HCT116 (cell line): ENCODE measurements at regions not wholly inside any gene's neighbourhood (a gene's known extent, or its start where the extent isn't known, plus 50 kb on each side); places are given as distances from the start of the nearest gene placed in this dataset.

Experiments used
- CEBPB ChIP-seq: IDR thresholded peaks from 2 replicates; pipeline ENCODE4 v1.6.1; 2012; ENCODE audit warnings: low read depth
- EZH2 ChIP-seq: fragments of 200-600 bp; sonication (generic); IDR thresholded peaks from 2 replicates; pipeline ENCODE4 v1.6.1; 2017; ENCODE audit warnings: antibody characterized with exemption, mixed run types
- FOSL1 ChIP-seq: IDR thresholded peaks from 2 replicates; pipeline ENCODE4 v1.6.1; 2012; ENCODE audit warnings: low read depth
- JUND ChIP-seq: IDR thresholded peaks from 2 replicates; pipeline ENCODE4 v1.6.1; 2012
- POLR2A ChIP-seq: IDR thresholded peaks from 2 replicates; pipeline ENCODE4 v1.7.0; 2011; ENCODE audit warnings: borderline replicate concordance; ENCODE audit not compliant: insufficient read depth, insufficient read length; ENCODE audit errors: extremely low read depth
- RAD21 ChIP-seq: IDR thresholded peaks from 2 replicates; pipeline ENCODE4 v1.6.1; 2012; ENCODE audit warnings: low read depth, mild to moderate bottlenecking
- ZFX ChIP-seq: fragments of 450-650 bp; IDR thresholded peaks from 2 replicates; pipeline ENCODE4 v1.6.1; 2017
- TF ChIP-seq, protein P1 (sequence below): IDR thresholded peaks from 2 replicates; pipeline ENCODE4 v1.6.1; 2011; ENCODE audit warnings: mild to moderate bottlenecking, low read length, moderate library complexity; ENCODE audit not compliant: insufficient replicate concordance; ENCODE audit errors: extremely low read depth
- TF ChIP-seq, protein P2 (sequence below), 3 experiments: fragments of 200-600 bp in 1 of 3; sonication (generic) in 1 of 3; IDR thresholded peaks in 2 of 3; conservative IDR thresholded peaks in 1 of 3; 2 replicates each; pipeline ENCODE4 v1.5.1; 2012 to 2017; ENCODE audit warnings: low read depth in 2 of 3, low read length in 2 of 3, antibody characterized with exemption in 1 of 3, borderline replicate concordance in 1 of 3, control low read depth in 1 of 3, mild to moderate bottlenecking in 1 of 3, mixed read lengths in 1 of 3, mixed run types in 1 of 3, moderate library complexity in 1 of 3; ENCODE audit not compliant: insufficient read depth in 1 of 3
- TF ChIP-seq, protein P3 (sequence below): IDR thresholded peaks from 2 replicates; pipeline ENCODE4 v1.6.1; 2012
- TF ChIP-seq, protein P4 (sequence below): IDR thresholded peaks from 2 replicates; pipeline ENCODE4 v1.6.1; 2012
- TF ChIP-seq, protein P5 (sequence below): IDR thresholded peaks from 2 replicates; pipeline ENCODE4 v1.6.1; 2012; ENCODE audit warnings: low read depth

DNA sequence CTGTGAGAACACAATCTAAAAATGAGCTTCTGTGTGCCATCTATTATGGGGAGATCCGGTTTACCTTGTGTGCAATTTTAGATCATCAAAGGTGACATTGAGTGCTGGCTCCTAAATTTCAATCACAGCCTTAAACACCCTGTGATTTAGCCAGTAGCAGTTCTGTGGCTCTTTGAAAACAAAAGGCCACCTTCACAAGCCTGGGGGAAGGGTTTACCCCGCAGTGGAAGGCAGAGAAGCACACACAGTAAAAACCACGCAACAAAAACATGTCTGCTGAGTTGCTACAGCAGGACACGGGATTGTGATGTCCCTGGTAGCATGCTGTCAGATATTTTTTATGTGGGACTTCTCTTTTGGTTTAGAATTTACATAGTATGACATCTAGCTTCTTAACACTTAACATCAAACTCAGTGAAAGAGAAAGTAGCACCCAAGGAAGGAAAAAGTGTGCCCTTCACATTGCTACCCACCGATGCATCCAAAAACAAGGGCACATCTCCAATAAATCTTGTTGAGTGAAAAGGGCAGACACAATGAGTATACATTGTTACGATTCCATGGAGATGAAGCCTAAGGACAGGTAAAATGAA lies 56.1 kb upstream of the RNF152 start:
- TF ChIP-seq, protein P1, sequence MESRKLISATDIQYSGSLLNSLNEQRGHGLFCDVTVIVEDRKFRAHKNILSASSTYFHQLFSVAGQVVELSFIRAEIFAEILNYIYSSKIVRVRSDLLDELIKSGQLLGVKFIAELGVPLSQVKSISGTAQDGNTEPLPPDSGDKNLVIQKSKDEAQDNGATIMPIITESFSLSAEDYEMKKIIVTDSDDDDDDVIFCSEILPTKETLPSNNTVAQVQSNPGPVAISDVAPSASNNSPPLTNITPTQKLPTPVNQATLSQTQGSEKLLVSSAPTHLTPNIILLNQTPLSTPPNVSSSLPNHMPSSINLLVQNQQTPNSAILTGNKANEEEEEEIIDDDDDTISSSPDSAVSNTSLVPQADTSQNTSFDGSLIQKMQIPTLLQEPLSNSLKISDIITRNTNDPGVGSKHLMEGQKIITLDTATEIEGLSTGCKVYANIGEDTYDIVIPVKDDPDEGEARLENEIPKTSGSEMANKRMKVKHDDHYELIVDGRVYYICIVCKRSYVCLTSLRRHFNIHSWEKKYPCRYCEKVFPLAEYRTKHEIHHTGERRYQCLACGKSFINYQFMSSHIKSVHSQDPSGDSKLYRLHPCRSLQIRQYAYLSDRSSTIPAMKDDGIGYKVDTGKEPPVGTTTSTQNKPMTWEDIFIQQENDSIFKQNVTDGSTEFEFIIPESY, result no peak
- TF ChIP-seq, protein P2, sequence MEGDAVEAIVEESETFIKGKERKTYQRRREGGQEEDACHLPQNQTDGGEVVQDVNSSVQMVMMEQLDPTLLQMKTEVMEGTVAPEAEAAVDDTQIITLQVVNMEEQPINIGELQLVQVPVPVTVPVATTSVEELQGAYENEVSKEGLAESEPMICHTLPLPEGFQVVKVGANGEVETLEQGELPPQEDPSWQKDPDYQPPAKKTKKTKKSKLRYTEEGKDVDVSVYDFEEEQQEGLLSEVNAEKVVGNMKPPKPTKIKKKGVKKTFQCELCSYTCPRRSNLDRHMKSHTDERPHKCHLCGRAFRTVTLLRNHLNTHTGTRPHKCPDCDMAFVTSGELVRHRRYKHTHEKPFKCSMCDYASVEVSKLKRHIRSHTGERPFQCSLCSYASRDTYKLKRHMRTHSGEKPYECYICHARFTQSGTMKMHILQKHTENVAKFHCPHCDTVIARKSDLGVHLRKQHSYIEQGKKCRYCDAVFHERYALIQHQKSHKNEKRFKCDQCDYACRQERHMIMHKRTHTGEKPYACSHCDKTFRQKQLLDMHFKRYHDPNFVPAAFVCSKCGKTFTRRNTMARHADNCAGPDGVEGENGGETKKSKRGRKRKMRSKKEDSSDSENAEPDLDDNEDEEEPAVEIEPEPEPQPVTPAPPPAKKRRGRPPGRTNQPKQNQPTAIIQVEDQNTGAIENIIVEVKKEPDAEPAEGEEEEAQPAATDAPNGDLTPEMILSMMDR (IDR thresholded peaks at IDR 0.05 in 2 of 3, conservative IDR thresholded peaks at IDR 0.05 in 1 of 3; ENCODE audit: borderline replicate concordance in 1 of 3, insufficient read depth in 1 of 3, low read depth in 2 of 3, low read length in 2 of 3), result no peak
- no peak for TF ChIP-seq POLR2A
- TF ChIP-seq FOSL1, result no peak
- no peak for TF ChIP-seq JUND
- TF ChIP-seq CEBPB, result no peak
- TF ChIP-seq, protein P3, sequence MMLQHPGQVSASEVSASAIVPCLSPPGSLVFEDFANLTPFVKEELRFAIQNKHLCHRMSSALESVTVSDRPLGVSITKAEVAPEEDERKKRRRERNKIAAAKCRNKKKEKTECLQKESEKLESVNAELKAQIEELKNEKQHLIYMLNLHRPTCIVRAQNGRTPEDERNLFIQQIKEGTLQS, result no peak
- TF ChIP-seq, protein P4, sequence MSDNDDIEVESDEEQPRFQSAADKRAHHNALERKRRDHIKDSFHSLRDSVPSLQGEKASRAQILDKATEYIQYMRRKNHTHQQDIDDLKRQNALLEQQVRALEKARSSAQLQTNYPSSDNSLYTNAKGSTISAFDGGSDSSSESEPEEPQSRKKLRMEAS, result no peak
- TF ChIP-seq, protein P5, sequence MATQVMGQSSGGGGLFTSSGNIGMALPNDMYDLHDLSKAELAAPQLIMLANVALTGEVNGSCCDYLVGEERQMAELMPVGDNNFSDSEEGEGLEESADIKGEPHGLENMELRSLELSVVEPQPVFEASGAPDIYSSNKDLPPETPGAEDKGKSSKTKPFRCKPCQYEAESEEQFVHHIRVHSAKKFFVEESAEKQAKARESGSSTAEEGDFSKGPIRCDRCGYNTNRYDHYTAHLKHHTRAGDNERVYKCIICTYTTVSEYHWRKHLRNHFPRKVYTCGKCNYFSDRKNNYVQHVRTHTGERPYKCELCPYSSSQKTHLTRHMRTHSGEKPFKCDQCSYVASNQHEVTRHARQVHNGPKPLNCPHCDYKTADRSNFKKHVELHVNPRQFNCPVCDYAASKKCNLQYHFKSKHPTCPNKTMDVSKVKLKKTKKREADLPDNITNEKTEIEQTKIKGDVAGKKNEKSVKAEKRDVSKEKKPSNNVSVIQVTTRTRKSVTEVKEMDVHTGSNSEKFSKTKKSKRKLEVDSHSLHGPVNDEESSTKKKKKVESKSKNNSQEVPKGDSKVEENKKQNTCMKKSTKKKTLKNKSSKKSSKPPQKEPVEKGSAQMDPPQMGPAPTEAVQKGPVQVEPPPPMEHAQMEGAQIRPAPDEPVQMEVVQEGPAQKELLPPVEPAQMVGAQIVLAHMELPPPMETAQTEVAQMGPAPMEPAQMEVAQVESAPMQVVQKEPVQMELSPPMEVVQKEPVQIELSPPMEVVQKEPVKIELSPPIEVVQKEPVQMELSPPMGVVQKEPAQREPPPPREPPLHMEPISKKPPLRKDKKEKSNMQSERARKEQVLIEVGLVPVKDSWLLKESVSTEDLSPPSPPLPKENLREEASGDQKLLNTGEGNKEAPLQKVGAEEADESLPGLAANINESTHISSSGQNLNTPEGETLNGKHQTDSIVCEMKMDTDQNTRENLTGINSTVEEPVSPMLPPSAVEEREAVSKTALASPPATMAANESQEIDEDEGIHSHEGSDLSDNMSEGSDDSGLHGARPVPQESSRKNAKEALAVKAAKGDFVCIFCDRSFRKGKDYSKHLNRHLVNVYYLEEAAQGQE, result no peak
- TF ChIP-seq ZFX, result no peak
- TF ChIP-seq EZH2, result no peak
- TF ChIP-seq RAD21, result no peak
